ENCODE measurements at regions not wholly inside any gene's neighbourhood (a gene's known extent, or its start where the extent isn't known, plus 50 kb on each side); places are given as distances from the start of the nearest gene placed in this dataset.

DNA sequence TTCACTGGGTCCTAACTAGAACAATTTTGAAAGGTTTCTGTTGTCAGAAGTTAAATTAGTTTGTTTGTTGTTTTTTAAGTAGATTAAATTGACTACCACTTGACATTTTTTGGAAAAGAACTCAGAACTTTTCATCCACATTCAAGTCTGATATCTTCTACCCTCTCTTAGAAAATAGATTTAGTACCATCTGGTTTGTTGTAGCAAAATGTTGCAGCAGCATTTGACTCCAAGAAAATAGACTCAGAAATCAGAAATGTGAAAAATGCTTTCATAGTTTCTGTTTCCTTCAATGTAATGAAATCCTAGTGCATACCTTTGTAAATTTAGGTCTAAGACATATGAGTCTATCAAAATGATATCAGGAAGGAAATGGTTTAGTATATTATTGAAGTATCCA, 256.3 kb upstream of the CLEC14A start:
- DNase-seq (ENCODE audit: low read depth), result no peak

DNA sequence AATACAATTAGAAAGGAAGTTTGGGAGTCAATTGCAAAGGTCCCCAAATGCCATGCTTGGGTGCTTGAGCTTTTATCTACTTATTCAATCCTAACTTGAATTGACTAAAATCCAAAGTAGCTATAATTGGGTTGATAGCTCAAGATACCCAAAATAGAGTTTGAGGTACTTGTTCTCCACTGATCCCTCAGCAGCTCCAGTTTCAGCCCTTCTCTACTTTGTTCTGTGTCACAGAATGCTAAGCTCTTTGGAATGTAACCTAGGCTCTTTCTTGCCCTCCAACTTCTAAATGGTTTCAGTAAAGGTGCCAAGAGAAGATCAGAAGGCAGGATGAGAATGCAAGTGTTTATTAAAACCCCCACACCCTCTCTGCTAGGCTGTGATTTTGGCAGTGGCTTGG, 251.4 kb upstream of the CLEC14A start:
- no peak for DNase-seq (ENCODE audit: low read depth)

DNA sequence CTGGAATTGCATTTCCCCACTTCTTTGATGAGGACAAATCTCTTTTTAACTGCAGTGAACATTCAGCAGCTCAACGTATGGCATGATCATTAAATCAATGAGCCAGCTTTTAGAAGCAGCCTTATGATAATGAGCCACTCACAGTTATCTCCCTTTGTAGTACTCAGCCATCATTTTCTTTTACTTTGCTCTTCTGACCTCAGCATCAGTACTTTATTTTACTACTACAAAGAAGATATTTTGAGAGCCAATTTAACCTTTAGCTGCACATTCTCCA, 250.0 kb upstream of the CLEC14A start:
- no peak for DNase-seq (ENCODE audit: low read depth)

DNA sequence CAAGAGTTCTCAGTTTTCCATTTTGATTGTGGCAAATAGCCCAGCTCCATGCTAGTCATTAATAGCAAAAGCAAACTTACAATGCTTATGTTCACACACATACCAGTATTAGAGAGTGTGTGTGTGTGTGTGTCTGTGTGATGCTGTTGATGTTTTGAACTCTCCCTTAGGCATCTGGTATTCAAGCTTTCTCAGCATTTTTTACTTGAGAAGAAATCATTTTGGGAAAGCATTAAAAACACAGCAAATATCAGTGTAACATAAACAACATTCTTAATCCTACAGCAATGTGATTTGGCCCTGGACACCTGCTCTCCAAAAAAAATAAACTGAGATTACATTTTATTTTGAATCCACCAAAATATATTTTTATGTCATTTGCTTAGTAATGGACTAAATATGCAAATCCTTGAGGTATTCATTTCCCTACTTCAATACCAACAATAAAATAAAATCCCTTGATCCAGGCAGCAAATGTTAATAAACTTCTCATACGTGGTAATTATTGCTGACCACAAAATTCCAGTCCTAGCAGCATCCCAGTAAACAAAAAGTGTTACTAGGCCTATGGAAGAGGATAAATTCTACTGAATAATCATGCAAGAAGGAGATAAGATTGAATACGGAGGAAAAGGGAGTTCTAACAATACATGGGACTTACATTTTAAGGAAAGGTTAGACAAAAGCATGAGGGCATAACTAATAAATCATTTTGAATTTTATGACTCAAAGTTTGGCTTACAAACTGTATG, 249.5 kb upstream of the CLEC14A start:
- DNase-seq (ENCODE audit: low read depth), result no peak

DNA sequence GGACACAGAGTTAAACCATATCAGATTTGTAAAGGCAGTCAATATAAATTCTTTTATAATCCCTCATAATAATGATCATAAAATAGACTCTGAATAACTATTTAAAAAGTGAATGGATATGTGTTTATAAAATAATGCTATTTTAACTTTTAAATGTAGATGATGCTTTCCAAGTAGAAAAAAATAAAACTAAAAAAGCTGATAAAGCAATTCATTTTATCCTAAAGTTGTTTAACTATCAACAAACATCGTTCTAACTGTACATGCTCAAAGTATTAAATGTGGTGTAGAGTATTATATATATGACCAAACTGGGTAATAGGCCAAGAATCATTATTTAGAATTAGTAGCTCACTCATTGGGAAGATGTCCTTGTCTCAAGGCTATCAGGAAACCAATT, 248.3 kb upstream of the CLEC14A start:
- no peak for DNase-seq (ENCODE audit: low read depth)

DNA sequence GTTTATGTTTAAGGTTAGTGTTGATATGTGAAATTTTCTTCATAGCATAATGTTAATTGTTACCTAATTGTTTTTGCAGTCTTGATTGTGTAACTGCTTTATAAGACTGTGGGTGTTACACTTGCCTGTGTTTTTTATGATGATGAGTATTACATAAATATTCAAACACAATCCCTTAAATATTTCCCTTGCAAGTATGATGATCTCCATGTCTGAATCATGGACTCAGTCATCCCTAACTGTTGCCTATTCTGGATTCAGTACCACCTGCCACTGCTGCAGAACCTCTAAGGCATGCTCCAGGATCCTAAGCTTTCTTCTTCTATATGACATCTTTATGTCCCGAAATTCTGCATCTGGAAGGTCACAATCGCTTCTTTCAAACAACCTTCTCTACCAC, 246.3 kb upstream of the CLEC14A start:
- no peak for DNase-seq (ENCODE audit: low read depth)

DNA sequence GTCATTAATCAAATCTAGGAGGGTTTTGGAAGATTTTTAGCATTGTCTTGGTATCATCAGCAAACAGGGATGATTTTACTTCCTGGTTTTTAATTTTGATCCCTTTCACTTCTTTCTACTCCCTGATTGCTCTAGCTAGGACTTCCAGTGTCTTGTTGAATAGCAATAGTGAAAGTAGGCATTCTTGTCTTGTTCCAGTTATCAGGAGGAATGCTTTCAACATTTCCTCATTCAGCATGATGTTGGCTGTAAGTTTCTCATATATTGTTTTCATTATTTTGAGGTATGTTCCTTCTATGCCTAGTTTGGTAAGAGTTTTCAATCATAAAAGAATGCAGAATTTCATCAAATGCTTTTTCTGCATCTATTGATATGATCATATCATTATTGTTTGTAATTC, 244.2 kb upstream of the CLEC14A start:
- no peak for DNase-seq (ENCODE audit: low read depth)

DNA sequence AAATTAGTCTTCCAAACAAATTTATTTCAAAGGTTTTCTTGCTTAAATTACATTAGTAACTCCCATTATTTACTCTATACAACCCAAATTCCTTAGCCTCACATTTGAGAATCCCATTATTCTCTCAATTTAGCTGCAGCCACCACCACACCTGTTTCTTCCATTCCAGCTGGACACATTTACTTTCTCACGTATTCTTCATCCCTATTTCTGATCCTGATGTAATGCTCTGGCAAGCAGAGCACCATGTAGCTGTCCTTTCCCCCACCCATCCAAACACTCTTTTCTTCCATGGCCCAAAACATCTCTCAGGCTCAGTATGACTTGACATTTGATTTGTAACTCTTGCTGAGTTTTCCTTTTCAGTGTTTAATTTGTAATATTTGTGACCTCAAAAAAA, 240.2 kb upstream of the CLEC14A start:
- DNase-seq (ENCODE audit: low read depth), result no peak

DNA sequence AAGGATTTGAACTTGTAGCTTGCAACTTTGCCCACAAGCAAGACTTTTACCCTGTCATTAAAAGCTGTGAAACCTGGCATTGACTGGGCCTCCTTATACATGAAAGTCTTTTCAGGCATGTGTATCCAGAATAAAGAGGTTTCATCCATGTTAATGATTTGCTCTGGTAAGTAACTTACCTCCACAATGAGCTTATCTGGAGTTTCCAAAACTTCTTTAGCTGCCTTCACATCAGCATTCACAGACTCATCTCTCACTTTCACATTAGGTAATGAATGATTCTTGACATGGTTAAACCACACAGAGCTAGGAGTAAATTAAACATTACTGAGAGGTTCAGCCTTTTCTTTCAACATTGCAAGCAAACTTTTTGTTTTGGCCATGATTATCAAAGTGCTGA, 234.4 kb upstream of the CLEC14A start:
- DNase-seq (ENCODE audit: low read depth), result no peak

DNA sequence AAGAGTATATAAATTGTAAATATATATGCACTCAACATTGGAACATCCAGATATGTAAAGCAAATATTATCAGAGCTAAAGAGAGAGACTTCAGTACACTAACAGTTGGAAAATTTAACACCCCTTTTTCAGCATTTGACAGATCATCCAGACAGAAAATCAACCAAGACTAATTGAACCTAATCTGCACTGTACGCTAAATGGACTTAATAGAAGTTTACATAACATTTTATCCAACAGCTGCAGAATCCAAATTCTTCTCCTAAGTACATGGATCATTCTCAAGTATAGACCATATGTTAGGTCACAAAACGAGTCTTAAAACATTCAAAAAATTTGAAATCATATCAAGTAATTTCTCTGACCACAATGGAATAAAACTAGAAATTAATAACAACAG, 229.1 kb upstream of the CLEC14A start:
- DNase-seq (ENCODE audit: low read depth), result no peak

DNA sequence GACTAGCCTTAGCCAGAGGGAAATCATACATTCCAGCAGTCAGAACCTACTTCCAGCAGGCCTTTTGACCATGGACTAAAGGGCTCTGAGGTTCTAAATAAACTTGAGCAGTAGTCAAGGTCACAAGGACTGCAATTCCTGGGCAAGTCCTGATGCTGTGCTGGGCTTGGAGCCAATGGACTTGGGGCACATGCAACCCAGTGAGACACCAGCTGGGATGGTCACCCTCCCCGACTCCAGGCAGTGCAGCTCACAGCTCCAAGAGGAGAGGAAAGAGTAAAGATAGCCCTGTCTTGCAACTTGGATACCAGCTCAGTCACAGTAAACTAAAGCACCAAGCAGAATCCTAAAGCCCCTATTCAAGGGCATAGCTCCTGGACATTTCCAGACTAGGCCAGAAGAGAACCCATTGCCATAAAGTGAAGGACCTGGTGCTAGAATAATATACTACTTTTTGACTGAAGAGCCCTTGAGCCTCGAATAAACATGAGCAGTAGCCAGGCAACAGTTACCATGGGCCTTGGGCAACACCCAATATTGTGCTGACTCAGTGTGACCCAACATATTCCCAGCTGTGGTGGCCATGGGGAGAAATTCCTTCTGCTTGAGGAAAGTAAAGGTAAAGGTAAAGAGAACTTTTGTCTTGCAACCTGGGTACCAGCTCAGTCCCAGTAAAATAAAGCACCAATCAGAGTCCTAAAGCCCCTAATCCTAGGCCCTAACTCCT, 226.2 kb upstream of the CLEC14A start:
- DNase-seq (ENCODE audit: low read depth), result no peak

DNA sequence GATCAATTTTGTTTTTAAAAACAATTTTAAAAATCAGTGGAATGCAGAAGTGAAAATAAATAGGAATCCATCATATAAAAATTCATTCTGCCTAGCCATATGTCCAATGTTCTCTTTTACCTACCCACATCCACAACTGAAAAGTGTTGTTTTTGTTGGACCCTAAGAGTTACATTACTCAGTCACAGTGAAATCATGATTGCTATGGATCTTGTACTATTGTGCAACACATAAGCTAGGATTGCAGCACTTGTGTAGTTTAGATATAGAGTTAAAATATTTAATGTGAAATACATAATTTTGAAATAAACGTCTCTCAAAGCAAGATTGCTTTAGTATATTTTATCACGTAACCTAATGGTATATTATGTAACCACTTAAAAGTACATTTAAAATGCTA, 213.3 kb upstream of the CLEC14A start:
- no peak for DNase-seq (ENCODE audit: low read depth)

DNA sequence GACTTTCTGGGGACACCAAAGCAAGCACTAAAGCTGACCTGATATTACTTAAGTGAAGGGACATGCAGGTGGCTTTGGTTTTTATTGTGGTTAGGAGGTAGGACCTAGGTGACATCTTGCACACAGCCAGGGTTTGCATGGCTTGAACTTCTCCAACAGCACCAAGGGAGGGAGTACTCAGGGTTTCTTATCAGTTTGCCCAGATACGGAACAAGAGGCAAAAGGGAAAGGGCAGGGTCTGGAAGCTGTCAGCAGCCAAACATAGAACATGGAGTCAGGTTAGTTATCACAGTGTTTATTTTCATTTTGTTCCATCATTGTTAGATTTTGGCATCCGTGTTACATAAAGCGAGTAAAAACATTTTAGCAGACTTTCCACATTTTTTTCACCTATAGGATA, 186.3 kb upstream of the CLEC14A start:
- peak; percentile 37 for DNase-seq (ENCODE audit: low read depth)

DNA sequence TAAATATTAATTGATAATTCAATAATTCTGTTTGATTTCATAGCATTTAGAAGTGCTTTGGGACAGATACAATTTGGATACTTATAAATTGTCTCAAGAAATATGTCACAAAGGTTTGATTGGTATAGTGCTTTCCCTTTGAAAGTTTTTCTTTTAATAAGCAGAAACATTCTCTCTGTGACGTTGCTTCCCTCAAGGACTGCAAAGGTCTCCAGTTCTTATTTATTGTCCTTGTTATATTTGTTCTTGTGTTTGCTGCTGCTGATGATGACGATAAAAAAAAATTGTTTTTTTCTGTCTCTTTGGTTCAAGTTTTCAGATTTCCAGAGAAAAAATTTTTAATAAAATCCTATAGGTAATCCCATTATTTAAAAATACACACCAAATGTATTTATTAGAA, 176.3 kb upstream of the CLEC14A start:
- DNase-seq (ENCODE audit: low read depth), result no peak

DNA sequence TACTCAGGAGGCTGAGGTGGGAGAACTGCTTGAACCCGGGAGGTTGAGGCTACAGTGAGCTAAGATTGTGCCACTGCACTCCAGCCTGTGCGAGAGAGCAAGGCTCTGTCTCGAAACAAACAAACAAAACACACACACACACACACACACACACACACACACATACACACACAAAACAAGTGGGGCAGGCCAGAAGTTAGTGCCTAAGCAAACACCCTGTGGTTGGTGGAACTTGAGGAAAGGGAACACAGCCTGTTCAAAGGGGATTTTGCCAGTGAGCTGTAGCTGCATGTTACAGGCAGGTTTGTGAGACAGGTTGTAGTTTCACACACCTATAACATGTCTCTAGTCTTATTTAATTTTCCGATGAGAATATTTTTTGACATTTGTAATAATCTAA, 175.3 kb upstream of the CLEC14A start:
- no peak for DNase-seq (ENCODE audit: low read depth)

DNA sequence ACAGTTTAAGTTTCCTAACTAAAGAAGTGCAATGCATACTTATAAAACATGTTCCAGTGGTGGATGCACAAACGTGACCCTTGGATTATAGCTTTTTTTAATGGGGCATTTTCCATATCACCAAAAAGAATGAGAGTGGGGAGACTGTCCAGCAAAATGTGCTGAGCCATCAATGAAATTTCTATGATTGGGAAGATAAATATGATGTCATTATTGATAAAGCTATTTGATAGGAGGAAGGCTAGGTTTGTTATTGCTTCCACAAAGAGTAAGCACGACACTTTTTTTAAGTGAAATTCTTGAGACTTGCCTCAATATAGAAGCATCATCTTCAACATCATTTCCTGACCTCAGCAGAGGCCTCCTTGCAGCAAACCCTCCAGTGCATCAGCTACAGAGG, 174.6 kb upstream of the CLEC14A start:
- DNase-seq (ENCODE audit: low read depth), result no peak

DNA sequence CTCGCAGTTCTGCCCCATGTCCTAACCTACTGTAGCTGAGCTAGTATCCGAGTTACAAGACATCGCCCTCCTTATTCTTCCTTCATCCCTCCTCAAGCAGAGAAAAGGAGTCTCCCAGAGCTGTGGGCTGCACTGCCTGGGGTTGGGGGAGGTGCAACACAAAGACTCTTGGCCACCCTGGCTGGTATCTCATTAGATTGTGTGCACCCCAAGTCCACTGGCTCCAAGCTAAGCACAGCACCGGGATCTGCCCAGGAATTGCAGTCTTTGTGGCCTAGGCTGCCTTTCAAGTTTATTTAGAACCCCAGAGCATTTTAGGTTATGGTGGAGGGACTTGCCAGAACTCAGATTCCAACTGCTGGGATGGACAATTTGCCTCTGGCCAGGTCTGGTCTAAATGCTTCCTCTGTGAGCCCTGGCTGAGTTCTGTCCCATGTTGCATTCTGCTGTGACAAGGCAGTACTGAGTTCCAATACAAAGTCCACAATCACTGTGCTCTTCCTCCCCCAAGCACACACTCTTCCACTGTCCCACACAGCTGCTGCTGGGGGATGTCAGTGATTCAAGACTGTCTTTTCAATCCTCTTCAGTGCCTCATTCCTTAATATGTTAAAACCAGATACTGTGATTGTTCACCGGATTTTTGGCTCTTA, 169.6 kb upstream of the CLEC14A start:
- no peak for DNase-seq (ENCODE audit: low read depth)

DNA sequence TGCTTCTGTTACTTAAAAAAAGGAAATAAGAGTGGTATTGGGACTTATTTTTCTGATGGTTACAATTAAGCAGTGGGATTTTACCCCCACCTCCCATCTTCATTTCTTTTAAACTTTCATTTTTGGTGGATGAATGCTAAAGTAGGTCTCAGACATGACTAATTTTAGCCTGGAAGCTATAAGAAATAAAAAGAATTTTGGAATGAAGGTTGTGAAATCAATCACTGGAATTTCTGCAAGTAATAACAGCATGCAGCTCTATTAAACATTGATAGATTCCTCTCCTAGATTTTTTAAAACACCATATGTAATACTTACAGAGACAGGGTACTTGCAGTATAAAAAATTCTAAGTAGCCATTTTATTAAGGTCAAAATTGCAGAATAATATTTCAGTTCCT, 164.2 kb upstream of the CLEC14A start:
- no peak for DNase-seq (ENCODE audit: low read depth)

DNA sequence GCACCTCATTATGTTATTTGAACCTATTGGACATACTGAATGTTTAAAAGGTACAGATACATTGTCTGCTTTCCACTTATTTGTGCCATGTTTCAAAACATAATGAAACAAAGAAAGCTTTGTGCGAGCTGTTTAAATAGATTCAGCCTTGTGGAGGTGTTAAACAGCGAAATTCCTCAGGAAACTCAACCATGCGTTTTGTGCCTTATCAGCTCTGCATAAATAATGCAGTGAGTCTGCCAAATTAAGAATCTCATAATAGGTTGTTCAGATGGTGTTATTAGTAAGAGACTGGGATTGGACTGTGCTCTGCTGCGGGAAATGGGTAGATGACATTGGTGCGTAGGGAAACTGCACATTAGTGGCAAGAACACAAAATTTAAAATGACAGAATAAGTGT, 163.7 kb upstream of the CLEC14A start:
- DNase-seq (ENCODE audit: low read depth), result no peak

DNA sequence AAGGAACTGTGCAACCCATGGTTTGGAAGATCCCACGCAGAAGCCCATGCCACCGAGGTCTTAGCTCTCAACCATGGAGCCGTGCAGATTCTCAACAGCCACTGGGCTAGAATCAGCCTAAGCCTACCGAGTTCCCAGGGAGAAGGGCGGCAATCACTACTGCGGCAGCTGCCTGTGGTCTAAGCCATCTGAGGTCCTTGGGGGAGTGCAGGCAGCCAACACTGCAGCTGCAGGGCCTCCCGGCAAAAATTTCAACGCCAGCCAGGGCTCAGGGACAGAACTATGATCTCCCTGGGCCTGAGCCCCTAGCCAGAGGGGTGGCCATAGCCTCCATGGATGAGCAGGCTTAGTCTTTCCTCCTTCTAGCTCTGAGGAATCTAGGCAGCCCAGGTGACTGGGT, 156.8 kb upstream of the CLEC14A start:
- DNase-seq (ENCODE audit: low read depth), result no peak

DNA sequence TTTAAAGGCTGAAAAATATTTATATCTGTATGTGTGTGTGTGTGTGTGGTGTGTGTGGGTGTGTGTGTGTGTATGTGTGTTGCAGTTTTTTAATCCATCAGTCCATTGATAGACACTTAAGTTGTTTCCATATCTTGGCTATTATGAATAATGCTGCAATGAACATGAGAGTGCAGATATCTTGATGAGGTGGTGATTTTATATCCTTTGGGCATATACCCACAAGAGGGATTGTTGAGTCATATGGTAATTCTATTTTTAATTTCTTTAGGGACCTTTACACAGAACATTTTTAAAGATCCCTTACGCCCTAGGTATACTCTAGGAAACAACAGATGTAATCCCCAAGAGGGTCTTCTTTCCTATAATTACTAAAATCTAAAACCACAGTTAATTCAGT, 154.5 kb upstream of the CLEC14A start:
- DNase-seq (ENCODE audit: low read depth), result no peak

DNA sequence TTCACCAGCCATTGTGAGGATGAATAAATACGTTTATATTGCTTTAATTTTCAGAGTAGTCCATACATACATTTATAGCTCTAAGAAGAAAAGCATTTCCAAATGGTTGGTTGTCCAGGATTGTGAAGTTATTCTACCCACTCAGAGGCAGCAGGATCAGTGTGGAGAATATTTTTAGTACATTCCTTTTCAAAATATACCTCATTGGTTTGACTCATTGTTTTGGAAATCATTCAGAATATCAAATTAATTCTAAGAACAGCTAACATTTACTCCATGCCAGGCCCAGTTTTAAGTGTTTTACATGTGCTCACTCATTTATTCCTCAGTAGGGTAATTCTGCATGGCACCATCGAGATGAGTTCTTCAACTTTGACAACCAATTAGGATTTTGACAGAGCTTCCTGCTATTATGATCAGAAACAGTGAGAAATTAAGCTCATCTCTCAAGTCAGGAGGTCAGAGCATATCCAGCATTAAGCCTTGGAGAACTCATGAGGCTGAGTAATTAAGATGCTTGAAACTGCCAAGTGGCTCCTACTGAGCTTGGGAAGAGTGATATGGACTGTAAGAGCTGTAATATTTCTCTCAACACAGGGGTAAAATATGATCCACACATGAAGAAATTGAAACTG, 153.3 kb upstream of the CLEC14A start:
- no peak for DNase-seq (ENCODE audit: low read depth)
